ENCODE measurements at regions not wholly inside any gene's neighbourhood (a gene's known extent, or its start where the extent isn't known, plus 50 kb on each side); places are given as distances from the start of the nearest gene placed in this dataset.
"Not testable (repeated sequence)": the region's sequence is repeated elsewhere in the genome, so short reads cannot be mapped to it uniquely, and the experiment has no call there.

- H3K36me3 ChIP-seq (ENCODE audit: control insufficient read depth in 2 of 2, insufficient read depth in 2 of 2, low read length in 1 of 2); H3K9me3 ChIP-seq (ENCODE audit: control insufficient read depth in 2 of 2, insufficient read depth in 1 of 2, low read length in 1 of 2); H3K27me3 ChIP-seq (ENCODE audit: control insufficient read depth in 2 of 2, insufficient read depth in 1 of 2, low read length in 1 of 2): not testable (repeated sequence)
- DNase-seq (ENCODE audit: low read depth in 6 of 9, low spot score in 9 of 9) = peak in 1 of 9 donors; percentile 35
- peaks cover 0 to 35% of the 10 kb centered on the region in 2 donors for H3K4me1 ChIP-seq (ENCODE audit: control insufficient read depth in 2 of 2, insufficient read depth in 2 of 2, low read length in 2 of 2)
- WGBS = 23% methylated on average over 14 of the region's 14 CpGs
- peak overlapping the region; percentile 55 for H3K4me3 ChIP-seq (ENCODE audit: low read length in 2 of 2)
- peak overlapping the region in 1 of 2 donors; percentile 18 for H3K27ac ChIP-seq (ENCODE audit: low read depth in 1 of 2, low read length in 1 of 2)
These were observed 54.2 kb upstream of the ROPN1B start for GRCh38 chr3:125914608-125915436.

GRCh38 chr3:125915437-125915787, 53.6 kb upstream of the ROPN1B start:
- peaks cover 0 to 37% of the 10 kb centered on the region in 2 donors for H3K4me1 ChIP-seq (ENCODE audit: control insufficient read depth in 2 of 2, insufficient read depth in 2 of 2, low read length in 2 of 2)
- H3K27ac ChIP-seq (ENCODE audit: low read depth in 1 of 2, low read length in 1 of 2) = peak overlapping the region; percentile 2 to 65
- peak overlapping the region; percentile 55 for H3K4me3 ChIP-seq (ENCODE audit: low read length in 2 of 2)
- DNase-seq (ENCODE audit: low read depth in 6 of 9, low spot score in 9 of 9) = peak in 3 of 9 donors; percentile 20 to 54 (median 31)
- WGBS = 1% methylated on average over 30 of the region's 30 CpGs
- not testable (repeated sequence) for H3K27me3 ChIP-seq (ENCODE audit: control insufficient read depth in 2 of 2, insufficient read depth in 1 of 2, low read length in 1 of 2); H3K9me3 ChIP-seq (ENCODE audit: control insufficient read depth in 2 of 2, insufficient read depth in 1 of 2, low read length in 1 of 2); H3K36me3 ChIP-seq (ENCODE audit: control insufficient read depth in 2 of 2, insufficient read depth in 2 of 2, low read length in 1 of 2)

GRCh38 chr3:125915792-125916375, 53.1 kb upstream of the ROPN1B start:
- Histone ChIP-seq H3K4me3 (ENCODE audit: low read length in 2 of 2) (peak overlapping the region; percentile 55), H3K4me1 (ENCODE audit: control insufficient read depth in 2 of 2, insufficient read depth in 2 of 2, low read length in 2 of 2) (peaks cover 0 to 37% of the 10 kb centered on the region in 2 donors), H3K27ac (ENCODE audit: low read depth in 1 of 2, low read length in 1 of 2) (peak overlapping the region; percentile 73 to 78)
- WGBS = under 1% methylated on average over 40 of the region's 40 CpGs
- not testable (repeated sequence) for H3K36me3 ChIP-seq (ENCODE audit: control insufficient read depth in 2 of 2, insufficient read depth in 2 of 2, low read length in 1 of 2); H3K27me3 ChIP-seq (ENCODE audit: control insufficient read depth in 2 of 2, insufficient read depth in 1 of 2, low read length in 1 of 2); H3K9me3 ChIP-seq (ENCODE audit: control insufficient read depth in 2 of 2, insufficient read depth in 1 of 2, low read length in 1 of 2)
- peak; percentile 77 to 97 (median 90) for DNase-seq (ENCODE audit: low read depth in 6 of 9, low spot score in 9 of 9)

GRCh38 chr3:125916376-125916978, 52.5 kb upstream of the ROPN1B start:
- H3K36me3 ChIP-seq (ENCODE audit: control insufficient read depth in 2 of 2, insufficient read depth in 2 of 2, low read length in 1 of 2) = no peaks in the 10 kb centered on the region
- peaks cover 0 to 37% of the 10 kb centered on the region in 2 donors for H3K4me1 ChIP-seq (ENCODE audit: control insufficient read depth in 2 of 2, insufficient read depth in 2 of 2, low read length in 2 of 2)
- WGBS = under 1% methylated on average over 58 of the region's 58 CpGs
- H3K4me3 ChIP-seq (ENCODE audit: low read length in 2 of 2) = peak overlapping the region; percentile 55 to 61
- H3K27me3 ChIP-seq (ENCODE audit: control insufficient read depth in 2 of 2, insufficient read depth in 1 of 2, low read length in 1 of 2) = no peaks in the 10 kb centered on the region
- peak; percentile 67 to 95 (median 87) for DNase-seq (ENCODE audit: low read depth in 6 of 9, low spot score in 9 of 9)
- H3K9me3 ChIP-seq (ENCODE audit: control insufficient read depth in 2 of 2, insufficient read depth in 1 of 2, low read length in 1 of 2) = no peaks in the 10 kb centered on the region
- peak overlapping the region; percentile 71 to 91 for H3K27ac ChIP-seq (ENCODE audit: low read depth in 1 of 2, low read length in 1 of 2)

GRCh38 chr3:125917020-125917549, 51.9 kb upstream of the ROPN1B start:
- Histone ChIP-seq H3K4me1 (ENCODE audit: control insufficient read depth in 2 of 2, insufficient read depth in 2 of 2, low read length in 2 of 2) (peaks cover 0 to 37% of the 10 kb centered on the region in 2 donors), H3K27ac (ENCODE audit: low read depth in 1 of 2, low read length in 1 of 2) (peak overlapping the region in 1 of 2 donors; percentile 91), H3K4me3 (ENCODE audit: low read length in 2 of 2) (peak overlapping the region; percentile 55 to 61)
- 6% methylated on average over 12 of the region's 12 CpGs for WGBS
- not testable (repeated sequence) for H3K27me3 ChIP-seq (ENCODE audit: control insufficient read depth in 2 of 2, insufficient read depth in 1 of 2, low read length in 1 of 2); H3K36me3 ChIP-seq (ENCODE audit: control insufficient read depth in 2 of 2, insufficient read depth in 2 of 2, low read length in 1 of 2); H3K9me3 ChIP-seq (ENCODE audit: control insufficient read depth in 2 of 2, insufficient read depth in 1 of 2, low read length in 1 of 2)
- DNase-seq (ENCODE audit: low read depth in 6 of 9, low spot score in 9 of 9) = peak in 4 of 9 donors; percentile 22 to 67 (median 48)

GRCh38 chr3:125918024-125918423, 51.0 kb upstream of the ROPN1B start:
- not testable (repeated sequence) for H3K4me3 ChIP-seq (ENCODE audit: low read length in 2 of 2); H3K36me3 ChIP-seq (ENCODE audit: control insufficient read depth in 2 of 2, insufficient read depth in 2 of 2, low read length in 1 of 2); H3K9me3 ChIP-seq (ENCODE audit: control insufficient read depth in 2 of 2, insufficient read depth in 1 of 2, low read length in 1 of 2); H3K27me3 ChIP-seq (ENCODE audit: control insufficient read depth in 2 of 2, insufficient read depth in 1 of 2, low read length in 1 of 2); DNase-seq (ENCODE audit: low read depth in 6 of 9, low spot score in 9 of 9)
- Histone ChIP-seq H3K4me1 (ENCODE audit: control insufficient read depth in 2 of 2, insufficient read depth in 2 of 2, low read length in 2 of 2) (peaks cover 0 to 37% of the 10 kb centered on the region in 2 donors), H3K27ac (ENCODE audit: low read depth in 1 of 2, low read length in 1 of 2) (peak overlapping the region in 1 of 2 donors; percentile 86)
- 100% methylated on average over 1 of the region's 1 CpG for WGBS

- not testable (repeated sequence) for H3K36me3 ChIP-seq (ENCODE audit: control insufficient read depth in 2 of 2, insufficient read depth in 2 of 2, low read length in 1 of 2)
- 91% methylated on average over 5 of the region's 5 CpGs for WGBS
These were observed 50.5 kb upstream of the ROPN1B start for GRCh38 chr3:125918451-125918850.

GRCh38 chr3:125918866-125919265, 50.1 kb upstream of the ROPN1B start:
- H3K9me3 ChIP-seq (ENCODE audit: control insufficient read depth in 2 of 2, insufficient read depth in 1 of 2, low read length in 1 of 2); H3K36me3 ChIP-seq (ENCODE audit: control insufficient read depth in 2 of 2, insufficient read depth in 2 of 2, low read length in 1 of 2); H3K27me3 ChIP-seq (ENCODE audit: control insufficient read depth in 2 of 2, insufficient read depth in 1 of 2, low read length in 1 of 2); H3K4me3 ChIP-seq (ENCODE audit: low read length in 2 of 2): not testable (repeated sequence)
- Histone ChIP-seq H3K27ac (ENCODE audit: low read depth in 1 of 2, low read length in 1 of 2) (peak overlapping the region in 1 of 2 donors; percentile 86), H3K4me1 (ENCODE audit: control insufficient read depth in 2 of 2, insufficient read depth in 2 of 2, low read length in 2 of 2) (peaks cover 0 to 37% of the 10 kb centered on the region in 2 donors)
- peak in 2 of 9 donors; percentile 11 to 29 for DNase-seq (ENCODE audit: low read depth in 6 of 9, low spot score in 9 of 9)
- 84% methylated on average over 2 of the region's 2 CpGs for WGBS

More at GRCh38 chr3:125918451-125918850, 50.5 kb upstream of the ROPN1B start:
- H3K9me3 ChIP-seq (ENCODE audit: control insufficient read depth in 2 of 2, insufficient read depth in 1 of 2, low read length in 1 of 2); H3K27me3 ChIP-seq (ENCODE audit: control insufficient read depth in 2 of 2, insufficient read depth in 1 of 2, low read length in 1 of 2); H3K4me3 ChIP-seq (ENCODE audit: low read length in 2 of 2); DNase-seq (ENCODE audit: low read depth in 6 of 9, low spot score in 9 of 9): not testable (repeated sequence)
- peaks cover 0 to 37% of the 10 kb centered on the region in 2 donors for H3K4me1 ChIP-seq (ENCODE audit: control insufficient read depth in 2 of 2, insufficient read depth in 2 of 2, low read length in 2 of 2)
- H3K27ac ChIP-seq (ENCODE audit: low read depth in 1 of 2, low read length in 1 of 2) = peak overlapping the region in 1 of 2 donors; percentile 86

Measured in thymus (tissue), 11 donors.